ENCODE measurements at regions not wholly inside any gene's neighbourhood (a gene's known extent, or its start where the extent isn't known, plus 50 kb on each side); places are given as distances from the start of the nearest gene placed in this dataset.

GRCh38 chr15:79676621-79677020 lies 220.2 kb downstream of the MTHFS start:
- H3K27ac ChIP-seq (replicated peaks), result no peak overlapping the region
- H3K4me1 ChIP-seq, result no peaks in the 10 kb centered on the region
- H3K4me3 ChIP-seq, result no peak overlapping the region
- TF ChIP-seq CTCF (IDR thresholded peaks at IDR 0.05; ENCODE audit: borderline replicate concordance), result no peak
- no peaks in the 10 kb centered on the region for H3K9me3 ChIP-seq (replicated peaks)
- H3K27me3 ChIP-seq (ENCODE audit: low read depth), result peaks cover 33% of the 10 kb centered on the region
- intact Hi-C loops (cut with micrococcal nuclease), result no loop called here
- no peak for DNase-seq
- no peaks in the 10 kb centered on the region for H3K36me3 ChIP-seq

- H3K36me3 ChIP-seq, result no peaks in the 10 kb centered on the region
- no peaks in the 10 kb centered on the region for H3K9me3 ChIP-seq (replicated peaks)
- no peak for TF ChIP-seq CTCF (IDR thresholded peaks at IDR 0.05; ENCODE audit: borderline replicate concordance)
- intact Hi-C loops (cut with micrococcal nuclease), result no loop called here
- DNase-seq, result no peak
- H3K27ac ChIP-seq (replicated peaks), result no peak overlapping the region
- H3K27me3 ChIP-seq (ENCODE audit: low read depth), result peaks cover 29% of the 10 kb centered on the region
- no peak overlapping the region for H3K4me3 ChIP-seq
- H3K4me1 ChIP-seq, result peaks cover 5% of the 10 kb centered on the region
These were observed 219.6 kb downstream of the MTHFS start for GRCh38 chr15:79677241-79677640.

GRCh38 chr15:79678032-79678701 lies 218.6 kb downstream of the MTHFS start:
- Histone ChIP-seq H3K4me1 (peaks cover 11% of the 10 kb centered on the region), H3K27me3 (ENCODE audit: low read depth) (peaks cover 21% of the 10 kb centered on the region), H3K4me3 (no peak overlapping the region), H3K9me3 (replicated peaks) (no peaks in the 10 kb centered on the region), H3K36me3 (no peaks in the 10 kb centered on the region), H3K27ac (replicated peaks) (no peak overlapping the region)
- no peak for TF ChIP-seq CTCF (IDR thresholded peaks at IDR 0.05; ENCODE audit: borderline replicate concordance)
- no peak for DNase-seq
- intact Hi-C loops (cut with micrococcal nuclease), result no loop called here

GRCh38 chr15:79680720-79681119 lies 216.1 kb downstream of the MTHFS start:
- no peak for TF ChIP-seq CTCF (IDR thresholded peaks at IDR 0.05; ENCODE audit: borderline replicate concordance)
- Histone ChIP-seq H3K27ac (replicated peaks) (no peak overlapping the region), H3K36me3 (no peaks in the 10 kb centered on the region), H3K9me3 (replicated peaks) (no peaks in the 10 kb centered on the region), H3K27me3 (ENCODE audit: low read depth) (peaks cover 3% of the 10 kb centered on the region), H3K4me3 (no peak overlapping the region), H3K4me1 (peaks cover 11% of the 10 kb centered on the region)
- no peak for DNase-seq
- intact Hi-C loops (cut with micrococcal nuclease), result no loop called here

- peak; percentile 45 for DNase-seq
- no peak for TF ChIP-seq CTCF (IDR thresholded peaks at IDR 0.05; ENCODE audit: borderline replicate concordance)
- no peaks in the 10 kb centered on the region for H3K9me3 ChIP-seq (replicated peaks)
- no peaks in the 10 kb centered on the region for H3K36me3 ChIP-seq
- peaks cover 11% of the 10 kb centered on the region for H3K4me1 ChIP-seq
- no peak overlapping the region for H3K27ac ChIP-seq (replicated peaks)
- intact Hi-C loops (cut with micrococcal nuclease), result no loop called here
- H3K27me3 ChIP-seq (ENCODE audit: low read depth), result peaks cover 12% of the 10 kb centered on the region
- H3K4me3 ChIP-seq, result no peak overlapping the region
These were observed 214.5 kb downstream of the MTHFS start for GRCh38 chr15:79682285-79682684.
